Esophagus (tissue), 2 donors: ENCODE measurements at regions not wholly inside any gene's neighbourhood (a gene's known extent, or its start where the extent isn't known, plus 50 kb on each side); places are given as distances from the start of the nearest gene placed in this dataset.
"Not testable (repeated sequence)": the region's sequence is repeated elsewhere in the genome, so short reads cannot be mapped to it uniquely, and the experiment has no call there.

ENCODE experiments used
- H3K27ac ChIP-seq, 2 donors: one replicate each; pipeline ENCODE4 v1.5.1; 2013; ENCODE audit warnings: low read depth in 2 of 2, mild to moderate bottlenecking in 2 of 2, inconsistent platforms in 1 of 2, low read length in 1 of 2, moderate library complexity in 1 of 2
- H3K27me3 ChIP-seq, 2 donors: one replicate each; pipeline ENCODE4 v1.6.1; 2013; ENCODE audit warnings: low read length in 2 of 2, control low read depth in 1 of 2, mild to moderate bottlenecking in 1 of 2; ENCODE audit not compliant: insufficient read depth in 2 of 2, control insufficient read depth in 1 of 2
- H3K36me3 ChIP-seq, 2 donors: one replicate each; pipeline ENCODE4 v1.6.1; 2013; ENCODE audit warnings: low read length in 1 of 2; ENCODE audit not compliant: control insufficient read depth in 2 of 2, insufficient read depth in 2 of 2
- H3K4me1 ChIP-seq, 2 donors: one replicate each; pipeline ENCODE4 v1.6.1; 2013; ENCODE audit warnings: low read length in 1 of 2; ENCODE audit not compliant: control insufficient read depth in 2 of 2, insufficient read depth in 2 of 2
- H3K4me3 ChIP-seq, 2 donors: one replicate each; pipeline ENCODE4 v1.5.1; 2013; ENCODE audit warnings: low read length in 2 of 2, mild to moderate bottlenecking in 2 of 2, low read depth in 1 of 2, moderate library complexity in 1 of 2
- H3K9me3 ChIP-seq, 2 donors: one replicate each; pipeline ENCODE4 v1.6.1; 2013; ENCODE audit warnings: mild to moderate bottlenecking in 2 of 2, low read depth in 1 of 2, low read length in 1 of 2, moderate library complexity in 1 of 2; ENCODE audit not compliant: control insufficient read depth in 2 of 2, insufficient read depth in 1 of 2
- WGBS, 2 donors: extraction: QIAGEN DNeasy Blood & Tissue Kit; methylation state at CpG; one replicate each; pipeline ENCODE4 v1.1.7; 2013; 5-methylcytosine and 5-hydroxymethylcytosine counted together
- donor health status: healthy with polysubstance abuse.
- donor health status: Bipolar disorder and iron deficiency.

DNA sequence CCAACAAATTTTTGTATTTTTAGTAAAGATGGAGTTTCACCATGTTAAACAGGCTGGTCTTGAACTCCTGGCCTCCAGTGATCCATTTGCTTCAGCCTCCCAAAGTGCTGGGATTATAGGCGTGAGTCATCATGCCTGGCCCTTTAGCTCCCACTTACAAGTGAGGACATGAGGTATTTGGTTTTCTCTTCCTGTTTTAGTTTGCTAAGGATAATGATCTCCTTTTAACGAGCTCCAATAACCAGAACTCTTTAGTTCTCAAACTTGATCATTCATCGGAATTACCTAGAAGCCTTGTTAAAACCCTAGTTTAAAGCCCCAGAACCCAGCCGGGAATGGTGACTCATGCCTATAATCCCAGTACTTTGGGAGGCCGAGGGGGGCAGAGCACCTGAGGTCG is 481.4 kb downstream of the TYW1 start:
- no peak overlapping the region for H3K27ac ChIP-seq
- H3K9me3 ChIP-seq, result peaks cover 0 to 7% of the 10 kb centered on the region in 2 donors
- H3K4me1 ChIP-seq, result no peaks in the 10 kb centered on the region
- WGBS, 2 donors, result 41 to 59% methylated on average over 6 of the region's 6 CpGs
- no peaks in the 10 kb centered on the region for H3K36me3 ChIP-seq
- no peaks in the 10 kb centered on the region for H3K27me3 ChIP-seq
- no peak overlapping the region for H3K4me3 ChIP-seq

- Histone ChIP-seq H3K36me3 (no peaks in the 10 kb centered on the region), H3K4me3 (no peak overlapping the region), H3K4me1 (peaks cover 0 to 4% of the 10 kb centered on the region in 2 donors), H3K9me3 (no peaks in the 10 kb centered on the region), H3K27me3 (no peaks in the 10 kb centered on the region), H3K27ac (no peak overlapping the region)
- 2 to 3% methylated on average over 13 of the region's 13 CpGs for WGBS, 2 donors
These were observed 487.7 kb downstream of the TYW1 start for GRCh38 chr7:67484244-67484751.

- H3K27me3 ChIP-seq, result no peaks in the 10 kb centered on the region
- 60 to 61% methylated on average over 3 of the region's 3 CpGs for WGBS, 2 donors
These were observed 489.8 kb downstream of the TYW1 start for GRCh38 chr7:67486401-67486800.

DNA sequence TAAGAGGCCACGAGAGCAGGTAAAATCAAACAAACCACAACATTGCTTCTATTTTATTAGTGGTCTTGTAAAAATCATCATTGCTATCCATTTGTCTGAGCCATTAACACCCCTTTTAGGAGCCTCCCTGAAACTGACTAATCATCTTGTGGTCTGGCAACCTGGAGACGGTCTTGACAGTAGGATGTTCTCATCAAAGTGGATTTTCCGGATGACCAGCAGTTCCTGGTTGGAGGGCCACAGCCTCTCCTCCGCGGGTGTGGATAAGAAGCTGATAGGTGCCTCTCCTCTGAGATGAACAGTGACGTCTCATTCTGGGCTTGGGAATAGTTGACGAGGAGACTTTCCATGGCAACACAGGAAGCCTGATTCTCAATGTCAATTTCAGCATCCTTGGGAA is 490.7 kb downstream of the TYW1 start:
- H3K27me3 ChIP-seq, result no peaks in the 10 kb centered on the region
- peaks cover 0 to 4% of the 10 kb centered on the region in 2 donors for H3K4me1 ChIP-seq
- no peak overlapping the region for H3K27ac ChIP-seq
- 76% methylated on average over 7 of the region's 7 CpGs for WGBS, 2 donors
- no peaks in the 10 kb centered on the region for H3K9me3 ChIP-seq
- H3K4me3 ChIP-seq, result no peak overlapping the region
- no peaks in the 10 kb centered on the region for H3K36me3 ChIP-seq

More at GRCh38 chr7:67486401-67486800, 489.8 kb downstream of the TYW1 start:
- no peak overlapping the region for H3K4me3 ChIP-seq
- H3K36me3 ChIP-seq, result no peaks in the 10 kb centered on the region
- H3K9me3 ChIP-seq, result no peaks in the 10 kb centered on the region
- no peak overlapping the region for H3K27ac ChIP-seq
- peaks cover 0 to 4% of the 10 kb centered on the region in 2 donors for H3K4me1 ChIP-seq

DNA sequence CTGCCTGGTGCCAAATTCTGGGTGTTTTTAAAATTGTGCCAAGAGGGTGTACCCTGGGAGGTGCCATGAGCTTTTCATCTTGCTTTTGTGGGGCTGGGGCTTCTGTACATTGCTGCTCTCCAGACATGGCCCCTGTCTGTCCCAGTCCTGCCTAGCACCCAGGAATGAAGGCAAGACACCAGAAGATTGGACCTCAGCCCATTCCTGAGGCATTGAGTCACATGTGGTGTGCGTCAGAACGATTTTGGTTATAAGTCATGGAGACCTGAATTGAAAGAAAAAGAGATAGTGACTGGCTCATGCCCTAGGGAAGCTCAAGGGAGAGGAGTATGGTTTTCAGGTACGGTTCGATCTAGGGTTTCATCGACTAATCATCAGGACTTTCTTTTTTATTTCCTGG is 493.2 kb downstream of the TYW1 start:
- H3K9me3 ChIP-seq, result no peaks in the 10 kb centered on the region
- no peaks in the 10 kb centered on the region for H3K27me3 ChIP-seq
- no peaks in the 10 kb centered on the region for H3K36me3 ChIP-seq
- 83 to 88% methylated on average over 5 of the region's 5 CpGs for WGBS, 2 donors
- H3K4me3 ChIP-seq, result no peak overlapping the region
- no peak overlapping the region for H3K27ac ChIP-seq
- no peaks in the 10 kb centered on the region for H3K4me1 ChIP-seq

GRCh38 chr7:67493366-67493765 is 496.7 kb downstream of the TYW1 start:
- Histone ChIP-seq H3K36me3 (no peaks in the 10 kb centered on the region), H3K9me3 (no peaks in the 10 kb centered on the region), H3K4me1 (no peaks in the 10 kb centered on the region), H3K27me3 (no peaks in the 10 kb centered on the region), H3K4me3 (no peak overlapping the region), H3K27ac (no peak overlapping the region)
- WGBS, 2 donors, result 54 to 57% methylated on average over 8 of the region's 8 CpGs

GRCh38 chr7:67496589-67496988 is 500.0 kb downstream of the TYW1 start:
- H3K4me1 ChIP-seq, result no peaks in the 10 kb centered on the region
- no peak overlapping the region for H3K4me3 ChIP-seq
- no peak overlapping the region for H3K27ac ChIP-seq
- H3K27me3 ChIP-seq, result no peaks in the 10 kb centered on the region
- H3K36me3 ChIP-seq, result no peaks in the 10 kb centered on the region
- 66 to 77% methylated on average over 7 of the region's 7 CpGs for WGBS, 2 donors
- H3K9me3 ChIP-seq, result no peaks in the 10 kb centered on the region

DNA sequence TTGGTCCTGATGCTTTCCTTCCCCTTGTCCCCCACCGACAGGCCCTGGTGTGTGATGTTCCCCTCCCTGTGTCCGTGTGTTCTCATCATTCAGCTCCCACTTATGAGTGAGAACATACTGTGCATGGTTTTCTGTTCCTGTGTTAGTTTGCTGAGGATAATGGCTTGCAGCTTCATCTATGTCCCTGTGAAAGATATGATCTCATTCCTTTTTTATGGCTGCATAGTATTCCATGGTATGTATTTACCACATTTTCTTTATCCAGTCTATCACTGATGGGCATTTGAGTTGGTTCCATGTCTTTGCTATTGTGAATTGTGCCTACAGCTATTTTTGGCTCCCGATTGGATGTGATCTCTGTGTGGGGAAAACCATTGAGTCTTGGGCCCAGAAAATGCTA is 501.3 kb downstream of the TYW1 start:
- not testable (repeated sequence) for H3K36me3 ChIP-seq, H3K4me3 ChIP-seq, H3K9me3 ChIP-seq, H3K27ac ChIP-seq, H3K27me3 ChIP-seq, H3K4me1 ChIP-seq
- WGBS, 2 donors, result 65 to 89% methylated on average over 3 of the region's 3 CpGs

- Histone ChIP-seq H3K4me1 (no peaks in the 10 kb centered on the region), H3K27ac (no peak overlapping the region), H3K27me3 (no peaks in the 10 kb centered on the region), H3K9me3 (no peaks in the 10 kb centered on the region), H3K36me3 (no peaks in the 10 kb centered on the region), H3K4me3 (no peak overlapping the region)
- 48 to 54% methylated on average over 3 of the region's 3 CpGs for WGBS, 2 donors
These were observed 506.3 kb downstream of the TYW1 start for GRCh38 chr7:67502929-67503328.

DNA sequence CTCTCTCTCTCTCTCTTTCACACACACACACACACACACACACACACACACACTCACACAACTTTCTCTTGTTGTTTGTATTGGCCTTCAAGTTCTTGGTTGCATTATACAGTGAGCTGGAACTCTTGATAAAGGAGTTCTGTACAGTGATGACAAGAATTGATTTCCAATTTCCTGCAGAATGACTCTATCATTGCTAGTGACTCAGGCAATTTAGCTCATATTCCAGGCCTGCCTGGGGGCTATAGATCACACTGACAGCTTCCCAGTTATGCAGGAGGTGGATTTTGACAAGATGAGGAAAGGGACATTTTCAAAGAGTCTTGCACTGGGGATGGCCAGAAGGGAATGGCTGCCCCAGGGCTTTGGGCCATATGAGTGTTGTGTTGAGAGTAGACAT is 508.8 kb downstream of the TYW1 start:
- Histone ChIP-seq H3K4me1 (no peaks in the 10 kb centered on the region), H3K27me3 (no peaks in the 10 kb centered on the region), H3K4me3 (no peak overlapping the region), H3K36me3 (no peaks in the 10 kb centered on the region), H3K9me3 (no peaks in the 10 kb centered on the region), H3K27ac (no peak overlapping the region)
